Ovary (tissue), 7 donors: ENCODE measurements at regions not wholly inside any gene's neighbourhood (a gene's known extent, or its start where the extent isn't known, plus 50 kb on each side); places are given as distances from the start of the nearest gene placed in this dataset.

Experiments used
- DNase-seq, 5 donors: peaks; one replicate each; pipeline ENCODE4 v3.0.0-alpha.2; 2019 to 2020
- H3K27ac ChIP-seq, 2 donors: fragments of 200-600 bp; one replicate each; pipeline versions ENCODE4 v1.5.1 to v1.8.0; 2019 to 2022
- H3K27me3 ChIP-seq: fragments of 200-600 bp; one replicate; pipeline ENCODE4 v1.8.0; 2022
- H3K36me3 ChIP-seq: fragments of 200-600 bp; sonication (generic); one replicate; pipeline ENCODE4 v1.5.1; 2019
- H3K4me1 ChIP-seq: one replicate; pipeline ENCODE4 v1.8.1; 2013; ENCODE audit warnings: mild to moderate bottlenecking, moderate library complexity; ENCODE audit not compliant: insufficient read depth
- H3K4me3 ChIP-seq: fragments of 200-600 bp; sonication (generic); one replicate; pipeline ENCODE4 v1.5.1; 2017
- H3K9me3 ChIP-seq, 2 donors: fragments of 200-600 bp in 1 of 2; sonication (generic) in 1 of 2; one replicate each; pipeline versions ENCODE4 v1.5.1 to v1.8.1; 2013 to 2019; ENCODE audit warnings: mild to moderate bottlenecking in 1 of 2, moderate library complexity in 1 of 2
- EP300 ChIP-seq: sonication (generic); formaldehyde crosslinking; IDR thresholded peaks from one replicate; pipeline ENCODE4 v1.6.1; 2017; ENCODE audit warnings: antibody characterized with exemption
- POLR2A ChIP-seq: fragments of 450-650 bp; IDR thresholded peaks from one replicate; pipeline ENCODE4 v1.6.1; 2017; ENCODE audit warnings: antibody characterized with exemption, mild to moderate bottlenecking, moderate library complexity
- WGBS, 3 donors: extraction: QIAGEN DNeasy Blood & Tissue Kit in 1 of 3; methylation state at CpG; one replicate each; pipeline versions ENCODE4 v1.1.5 to v1.1.7; 2013 to 2017; 5-methylcytosine and 5-hydroxymethylcytosine counted together
- intact Hi-C, 4 donors: fragments of 100-400 bp; cut with DNase I; formaldehyde crosslinking; loops; one replicate each; pipeline versions ENCODE4 v1.11.0 to v1.15.1; 2022 to 2023
- TF ChIP-seq, protein P1 (sequence below), 3 donors: fragments of 450-650 bp in 2 of 3; fragments of 200-600 bp in 1 of 3; IDR thresholded peaks; one replicate each; pipeline versions ENCODE4 v1.5.1 to v1.8.0; 2016 to 2022; ENCODE audit warnings: antibody characterized with exemption in 3 of 3, mild to moderate bottlenecking in 1 of 3
- donor health status: DM: no; HTN: no; CAD: no; lungs with moderate emphysema.
- donor health status: DM: no; HTN: no; CAD: no.
- donor health status: Bipolar disorder and iron deficiency.
- donor health status: DM: no; HTN: no; CAD: no.
- donor health status: DM: yes; HTN: yes; CAD: no.

DNA sequence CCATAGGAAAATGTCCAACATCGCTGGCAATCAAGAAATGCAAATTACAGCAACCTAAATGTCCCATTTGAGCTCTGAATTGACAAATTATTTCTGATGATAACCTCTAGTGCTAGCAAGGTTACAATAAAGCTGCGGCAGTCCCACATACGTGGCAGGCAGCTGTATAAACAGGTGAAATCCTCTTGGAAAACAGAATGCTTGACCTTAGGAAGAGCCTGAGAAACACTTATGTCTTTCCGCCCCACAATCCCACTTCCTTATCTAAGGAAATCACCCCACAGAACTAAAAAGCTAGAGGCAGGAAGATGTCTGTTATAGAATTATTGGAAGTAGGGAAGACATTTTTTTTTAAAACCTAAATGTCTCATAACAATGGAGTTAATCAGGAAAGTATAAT lies 154.3 kb downstream of the KATNIP start:
- Histone ChIP-seq H3K36me3 (no peaks in the 10 kb centered on the region), H3K27me3 (no peaks in the 10 kb centered on the region), H3K27ac (no peak overlapping the region), H3K4me3 (no peak overlapping the region), H3K4me1 (no peaks in the 10 kb centered on the region), H3K9me3 (no peaks in the 10 kb centered on the region)
- TF ChIP-seq EP300 (no peak), POLR2A (no peak)
- TF ChIP-seq, protein P1, sequence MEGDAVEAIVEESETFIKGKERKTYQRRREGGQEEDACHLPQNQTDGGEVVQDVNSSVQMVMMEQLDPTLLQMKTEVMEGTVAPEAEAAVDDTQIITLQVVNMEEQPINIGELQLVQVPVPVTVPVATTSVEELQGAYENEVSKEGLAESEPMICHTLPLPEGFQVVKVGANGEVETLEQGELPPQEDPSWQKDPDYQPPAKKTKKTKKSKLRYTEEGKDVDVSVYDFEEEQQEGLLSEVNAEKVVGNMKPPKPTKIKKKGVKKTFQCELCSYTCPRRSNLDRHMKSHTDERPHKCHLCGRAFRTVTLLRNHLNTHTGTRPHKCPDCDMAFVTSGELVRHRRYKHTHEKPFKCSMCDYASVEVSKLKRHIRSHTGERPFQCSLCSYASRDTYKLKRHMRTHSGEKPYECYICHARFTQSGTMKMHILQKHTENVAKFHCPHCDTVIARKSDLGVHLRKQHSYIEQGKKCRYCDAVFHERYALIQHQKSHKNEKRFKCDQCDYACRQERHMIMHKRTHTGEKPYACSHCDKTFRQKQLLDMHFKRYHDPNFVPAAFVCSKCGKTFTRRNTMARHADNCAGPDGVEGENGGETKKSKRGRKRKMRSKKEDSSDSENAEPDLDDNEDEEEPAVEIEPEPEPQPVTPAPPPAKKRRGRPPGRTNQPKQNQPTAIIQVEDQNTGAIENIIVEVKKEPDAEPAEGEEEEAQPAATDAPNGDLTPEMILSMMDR (IDR thresholded peaks at IDR 0.05): no peak
- intact Hi-C loops: loop anchor here in 1 of 4 donors (10.0 kb wide), 1 partner anchor 61 kb away; no protein-coding TSS in a partner anchor
- DNase-seq: no peak
- WGBS, 3 donors: 81 to 86% (median 83%) methylated on average over 4 of the region's 4 CpGs

DNA sequence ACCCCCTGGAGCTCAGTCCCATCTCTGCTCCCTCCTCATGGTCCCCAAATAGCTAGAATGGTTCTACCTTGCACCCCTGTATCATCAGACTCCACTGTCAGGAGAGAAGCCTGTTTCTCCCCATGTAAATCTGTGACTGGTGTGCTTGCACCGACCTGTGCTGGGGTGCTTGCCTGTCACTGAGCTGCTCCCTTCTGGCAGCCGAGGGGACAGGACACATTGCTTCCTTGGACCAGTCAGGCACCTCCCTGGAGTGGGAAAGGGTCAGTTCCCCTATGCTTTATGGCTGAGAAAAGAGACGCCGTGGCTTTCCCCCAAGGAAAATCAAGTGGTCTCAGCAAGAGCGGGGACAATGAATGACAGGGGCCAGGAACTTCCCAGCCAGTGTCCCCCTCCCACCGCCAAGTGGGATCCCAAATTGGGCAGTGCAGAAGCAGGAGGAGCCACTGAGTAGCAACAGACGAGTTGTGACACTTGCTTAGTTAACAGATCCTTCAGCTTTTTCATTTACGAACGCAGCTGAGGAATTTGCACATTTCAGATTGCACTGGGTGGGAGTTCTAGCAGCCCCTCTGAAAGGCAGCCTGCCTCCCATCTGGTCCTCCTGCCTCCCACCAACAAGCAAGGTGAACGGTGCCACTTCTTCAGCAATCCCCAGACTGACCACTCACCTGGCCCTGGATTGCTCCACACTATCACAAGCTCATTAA lies 156.4 kb downstream of the KATNIP start:
- peak in 1 of 5 donors; percentile 7 for DNase-seq
- Histone ChIP-seq H3K4me1 (no peaks in the 10 kb centered on the region), H3K9me3 (no peaks in the 10 kb centered on the region), H3K36me3 (no peaks in the 10 kb centered on the region), H3K27ac (no peak overlapping the region), H3K4me3 (no peak overlapping the region), H3K27me3 (no peaks in the 10 kb centered on the region)
- TF ChIP-seq, protein P1 (IDR thresholded peaks at IDR 0.05): no peak
- TF ChIP-seq EP300 (no peak), POLR2A (no peak)
- WGBS, 3 donors: 80 to 81% (median 81%) methylated on average over 10 of the region's 10 CpGs
- intact Hi-C loops: loop anchor here in 1 of 4 donors (10.0 kb wide), 1 partner anchor 58 kb away; no protein-coding TSS in a partner anchor

DNA sequence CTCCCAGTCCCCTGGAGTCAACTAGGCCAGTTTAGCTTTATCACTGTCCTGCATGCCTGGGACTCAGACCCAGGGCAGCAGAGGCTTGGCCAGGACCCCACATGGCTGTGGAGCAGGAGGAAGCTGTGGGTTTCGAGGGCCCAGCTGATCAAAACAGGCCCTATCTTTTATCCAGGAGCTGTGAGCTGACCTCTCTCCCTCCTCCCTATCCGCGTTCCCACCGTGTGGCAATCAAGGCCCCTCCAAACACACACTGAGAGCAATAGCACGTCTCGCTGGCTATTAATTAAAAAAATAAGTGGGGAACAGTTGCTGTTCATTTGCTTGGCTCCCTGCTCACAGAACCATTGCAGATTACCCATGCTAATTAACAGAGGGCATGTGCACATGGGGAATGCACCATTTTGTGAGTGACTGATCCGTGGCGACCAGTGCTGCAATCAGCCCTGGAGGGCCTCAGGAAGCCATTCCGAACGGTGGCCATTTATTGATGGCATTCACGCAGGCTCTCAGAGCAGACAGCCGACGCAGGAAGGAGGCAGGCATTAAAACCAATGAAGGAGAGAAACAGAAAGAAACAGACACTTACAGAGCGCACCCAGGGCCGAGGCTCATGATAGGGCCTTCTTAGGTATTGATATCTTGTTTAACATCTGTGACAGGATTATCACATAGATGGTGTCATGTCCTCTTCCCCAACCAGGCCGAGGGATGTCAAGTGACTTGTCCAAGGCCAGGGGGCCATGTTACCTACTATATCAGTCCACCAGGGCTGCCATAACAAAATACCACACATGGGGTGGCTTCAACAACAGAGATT lies 157.1 kb downstream of the KATNIP start:
- TF ChIP-seq EP300 (no peak), POLR2A (no peak)
- TF ChIP-seq, protein P1 (IDR thresholded peaks at IDR 0.05): no peak
- peak in 1 of 5 donors; percentile 15 for DNase-seq
- Histone ChIP-seq H3K9me3 (no peaks in the 10 kb centered on the region), H3K4me1 (no peaks in the 10 kb centered on the region), H3K27me3 (no peaks in the 10 kb centered on the region), H3K4me3 (no peak overlapping the region), H3K36me3 (no peaks in the 10 kb centered on the region), H3K27ac (no peak overlapping the region)
- 84 to 88% (median 87%) methylated on average over 16 of the region's 16 CpGs for WGBS, 3 donors
- intact Hi-C loops: loop anchor here in 1 of 4 donors (10.0 kb wide), 1 partner anchor 58 kb away; no protein-coding TSS in a partner anchor

DNA sequence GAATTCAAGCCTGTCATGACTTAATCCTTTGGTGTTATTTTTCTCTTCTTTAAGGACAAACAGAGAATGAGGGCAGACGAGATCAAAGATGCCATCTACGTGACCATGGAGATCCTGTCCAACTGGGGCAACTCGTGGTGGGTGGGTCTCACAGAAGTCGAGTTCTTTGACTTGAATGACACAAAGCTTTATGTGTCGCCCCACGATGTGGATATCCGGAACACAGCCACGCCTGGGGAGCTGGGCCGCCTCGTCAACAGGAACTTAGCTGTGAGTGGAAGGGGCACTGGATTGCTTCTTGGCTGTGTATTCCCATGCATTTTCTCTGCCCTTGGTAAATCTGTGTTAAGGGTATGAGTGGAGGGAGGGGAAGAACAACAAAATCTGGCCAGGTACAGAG lies 158.7 kb downstream of the KATNIP start:
- TF ChIP-seq POLR2A: no peak
- no peaks in the 10 kb centered on the region for H3K9me3 ChIP-seq
- intact Hi-C loops: loop anchor here in 1 of 4 donors (10.0 kb wide), 1 partner anchor 56 kb away; no protein-coding TSS in a partner anchor
- DNase-seq: peak in 1 of 5 donors; percentile 12
- 91 to 95% (median 94%) methylated on average over 10 of the region's 10 CpGs for WGBS, 3 donors
- H3K36me3 ChIP-seq: no peaks in the 10 kb centered on the region
- H3K27me3 ChIP-seq: no peaks in the 10 kb centered on the region
- H3K4me1 ChIP-seq: no peaks in the 10 kb centered on the region
- no peak overlapping the region for H3K27ac ChIP-seq
- H3K4me3 ChIP-seq: no peak overlapping the region
